Heart left ventricle (tissue), 16 donors: ENCODE measurements at regions not wholly inside any gene's neighbourhood (a gene's known extent, or its start where the extent isn't known, plus 50 kb on each side); places are given as distances from the start of the nearest gene placed in this dataset.

Experiments used
- ATAC-seq, 4 donors: fragments of 200-7000 bp; cut with Tn5 transposase; one replicate each; pipeline ENCODE4 v1.9.1; 2020 to 2022; ENCODE audit warnings: moderate library complexity in 4 of 4, mild to moderate bottlenecking in 3 of 4, moderate number of reproducible peaks in 1 of 4
- DNase-seq, 5 donors: peaks; one replicate each; pipeline ENCODE4 v3.0.0-alpha.2; 2020
- H3K27ac ChIP-seq, 12 donors: fragments of 200-600 bp; sonication (generic) in 4 of 12; one replicate each; pipeline versions ENCODE4 v1.5.0 to v1.8.0; 2016 to 2022; ENCODE audit warnings: mild to moderate bottlenecking in 2 of 12
- H3K27me3 ChIP-seq, 9 donors: fragments of 200-600 bp; sonication (generic) in 2 of 9; one replicate each; pipeline versions ENCODE4 v1.5.1 to v1.8.0; 2016 to 2022; ENCODE audit warnings: mild to moderate bottlenecking in 3 of 9
- H3K36me3 ChIP-seq, 9 donors: fragments of 200-600 bp; sonication (generic) in 2 of 9; one replicate each; pipeline versions ENCODE4 v1.5.0 to v1.8.0; 2018 to 2022; ENCODE audit warnings: mild to moderate bottlenecking in 2 of 9
- H3K4me1 ChIP-seq, 12 donors: fragments of 200-600 bp; sonication (generic) in 4 of 12; one replicate each; pipeline versions ENCODE4 v1.5.0 to v1.8.0; 2016 to 2022; ENCODE audit warnings: mild to moderate bottlenecking in 3 of 12
- H3K4me3 ChIP-seq, 12 donors: fragments of 200-600 bp; sonication (generic) in 4 of 12; one replicate each; pipeline versions ENCODE4 v1.5.0 to v1.8.0; 2017 to 2022; ENCODE audit warnings: mild to moderate bottlenecking in 9 of 12, moderate library complexity in 4 of 12
- H3K9me3 ChIP-seq, 12 donors: fragments of 200-600 bp; sonication (generic) in 4 of 12; one replicate each; pipeline versions ENCODE4 v1.5.0 to v1.8.0; 2016 to 2022; ENCODE audit warnings: mild to moderate bottlenecking in 1 of 12
- POLR2A ChIP-seq, 2 donors: fragments of 450-650 bp; IDR thresholded peaks; one replicate each; pipeline ENCODE4 v1.6.1; 2017; ENCODE audit warnings: antibody characterized with exemption in 2 of 2, mild to moderate bottlenecking in 2 of 2, moderate library complexity in 2 of 2
- whole genome bisulfite sequencing, 4 donors: extraction: QIAGEN DNeasy Blood & Tissue Kit in 2 of 4; methylation state at CpG; one replicate each; pipeline versions ENCODE4 v1.1.5 to v1.1.7; 2013 to 2018; 5-methylcytosine and 5-hydroxymethylcytosine counted together
- intact Hi-C, 10 donors: fragments of 100-400 bp; cut with DNase I; formaldehyde crosslinking; loops; one replicate each; pipeline versions ENCODE4 v1.11.1 to v1.14.2; 2022
- TF ChIP-seq, protein P1 (sequence below), 12 donors: fragments of 200-600 bp; sonication (generic) in 4 of 12; IDR thresholded peaks; one replicate each; pipeline versions ENCODE4 v1.5.0 to v1.8.0; 2018 to 2022; ENCODE audit warnings: antibody characterized with exemption in 12 of 12, mild to moderate bottlenecking in 5 of 12
- donor health status: ischemic (EF 13 %, LVEDD 7.1; RV severe dilation, severe dysfunction).
- donor health status: healthy with polysubstance abuse.
- donor health status: DM: no; HTN: yes; CAD: no.
- donor health status: DM: no; HTN: no; CAD: no.
- donor health status: ischemic (EF 25% LVEDD 6.9; RV normal size, moderate dysfunction).
- donor health status: ischemic (EF 25% LVEDD 5.7; RV mildly dilated, moderate dysfunction).
- donor health status: healthy.
- donor health status: DM: yes; HTN: yes; CAD: no.
- donor health status: ischemic (EF 35%, LVEDD 5.7; RV mildly dilated, moderate dysfunction).
- donor health status: nonischemic (EF 11% LVEDD 7.7; RV severe dilation, severe dysfunction).
- donor health status: DM: yes; HTN: yes; CAD: no.
- donor health status: PGD.
- donor health status: ischemic (EF 29% LVEDD 5.4; RV normal size, mild dysfunction).
- donor health status: nonischemic (EF 23%, LVEDD 6.1; RV moderate dilation, normal function).

DNA sequence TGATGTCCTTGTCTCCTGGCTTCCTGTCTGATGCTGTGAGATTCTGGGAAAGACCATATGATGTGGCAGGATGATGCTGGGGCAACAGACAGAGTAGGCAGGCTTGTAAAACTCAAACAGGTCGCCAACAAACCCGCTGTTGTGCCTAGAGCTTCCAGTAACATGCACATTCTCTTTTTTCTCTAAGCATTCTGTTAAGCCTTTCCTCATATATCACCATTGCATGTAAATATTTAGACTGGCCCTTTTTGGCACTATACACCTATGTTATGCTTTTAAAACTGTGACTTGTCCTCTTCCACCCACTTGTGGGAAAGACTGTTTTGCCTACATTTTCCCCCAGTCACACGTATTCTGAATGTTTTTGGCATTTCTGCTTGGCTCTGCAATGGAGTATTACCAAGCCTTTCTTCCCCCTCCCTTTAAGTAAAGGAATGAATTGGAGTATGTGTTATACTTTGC lies 250.4 kb upstream of the TANK start:
- ATAC-seq: no peak
- Histone ChIP-seq H3K4me1 (peaks cover 0 to 43% (median 17%) of the 10 kb centered on the region in 12 donors), H3K36me3 (no peaks in the 10 kb centered on the region), H3K4me3 (no peak overlapping the region), H3K27ac (peak overlapping the region in 1 of 12 donors; percentile 50), H3K9me3 (no peaks in the 10 kb centered on the region), H3K27me3 (no peaks in the 10 kb centered on the region)
- 83 to 88% (median 88%) methylated on average over 3 of the region's 3 CpGs for WGBS, 4 donors
- intact Hi-C loops: loop anchor here in 4 of 10 donors (10.0 kb wide), 2 partner anchors 415 to 585 kb away; partner anchors contain the start of gene RBMS1 (in 2 of the 4)
- TF ChIP-seq, protein P1, sequence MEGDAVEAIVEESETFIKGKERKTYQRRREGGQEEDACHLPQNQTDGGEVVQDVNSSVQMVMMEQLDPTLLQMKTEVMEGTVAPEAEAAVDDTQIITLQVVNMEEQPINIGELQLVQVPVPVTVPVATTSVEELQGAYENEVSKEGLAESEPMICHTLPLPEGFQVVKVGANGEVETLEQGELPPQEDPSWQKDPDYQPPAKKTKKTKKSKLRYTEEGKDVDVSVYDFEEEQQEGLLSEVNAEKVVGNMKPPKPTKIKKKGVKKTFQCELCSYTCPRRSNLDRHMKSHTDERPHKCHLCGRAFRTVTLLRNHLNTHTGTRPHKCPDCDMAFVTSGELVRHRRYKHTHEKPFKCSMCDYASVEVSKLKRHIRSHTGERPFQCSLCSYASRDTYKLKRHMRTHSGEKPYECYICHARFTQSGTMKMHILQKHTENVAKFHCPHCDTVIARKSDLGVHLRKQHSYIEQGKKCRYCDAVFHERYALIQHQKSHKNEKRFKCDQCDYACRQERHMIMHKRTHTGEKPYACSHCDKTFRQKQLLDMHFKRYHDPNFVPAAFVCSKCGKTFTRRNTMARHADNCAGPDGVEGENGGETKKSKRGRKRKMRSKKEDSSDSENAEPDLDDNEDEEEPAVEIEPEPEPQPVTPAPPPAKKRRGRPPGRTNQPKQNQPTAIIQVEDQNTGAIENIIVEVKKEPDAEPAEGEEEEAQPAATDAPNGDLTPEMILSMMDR (IDR thresholded peaks at IDR 0.05): no peak
- no peak for TF ChIP-seq POLR2A (IDR thresholded peaks at IDR 0.05)
- no peak for DNase-seq

DNA sequence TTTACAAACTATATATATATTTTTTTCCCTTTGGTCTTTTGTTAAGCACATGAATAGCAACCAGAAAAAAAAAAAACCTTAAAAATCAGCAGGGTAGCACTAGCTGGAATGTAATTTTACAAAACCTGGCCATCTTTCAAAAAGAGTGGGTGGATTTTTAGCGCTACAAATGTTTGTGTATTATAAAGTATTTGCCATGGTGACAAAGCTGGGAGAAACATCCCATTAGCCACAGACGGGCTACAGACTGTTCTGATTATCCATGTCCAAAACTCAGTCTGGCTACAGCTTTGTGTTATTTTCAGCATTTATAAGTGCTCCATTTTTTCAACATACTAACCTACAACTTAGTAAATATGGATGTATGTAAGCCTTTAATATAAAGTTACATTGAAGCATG lies 249.5 kb upstream of the TANK start:
- no peaks in the 10 kb centered on the region for H3K27me3 ChIP-seq

GRCh38 chr2:160911258-160911657 lies 249.0 kb upstream of the TANK start:
- Histone ChIP-seq H3K27me3 (no peaks in the 10 kb centered on the region), H3K36me3 (no peaks in the 10 kb centered on the region), H3K4me1 (peaks cover 0 to 35% (median 17%) of the 10 kb centered on the region in 12 donors), H3K4me3 (no peak overlapping the region), H3K27ac (peak overlapping the region in 4 of 12 donors; percentile 16 to 50 (median 24)), H3K9me3 (no peaks in the 10 kb centered on the region)
- no peak for ATAC-seq
- DNase-seq: no peak
- WGBS, 4 donors: 59 to 84% (median 75%) methylated on average over 1 of the region's 1 CpG
- TF ChIP-seq, protein P1 (IDR thresholded peaks at IDR 0.05): no peak
- no peak for TF ChIP-seq POLR2A (IDR thresholded peaks at IDR 0.05)
- intact Hi-C loops: loop anchor here in 4 of 10 donors (10.0 kb wide), 2 partner anchors 416 to 586 kb away; partner anchors contain the start of gene RBMS1 (in 2 of the 4)

More for the DNA sequence above, 249.5 kb upstream of the TANK start:
- intact Hi-C loops: loop anchor here in 4 of 10 donors (10.0 kb wide), 2 partner anchors 416 to 586 kb away; partner anchors contain the start of gene RBMS1 (in 2 of the 4)
- DNase-seq (no peak), ATAC-seq (peak; percentile 61 to 88 (median 83))
- H3K36me3 ChIP-seq: no peaks in the 10 kb centered on the region
- peaks cover 0 to 41% (median 17%) of the 10 kb centered on the region in 12 donors for H3K4me1 ChIP-seq
- 7 to 19% (median 16%) methylated on average over 2 of the region's 2 CpGs for WGBS, 4 donors
- no peaks in the 10 kb centered on the region for H3K9me3 ChIP-seq
- TF ChIP-seq POLR2A (IDR thresholded peaks at IDR 0.05): no peak
- TF ChIP-seq, protein P1 (IDR thresholded peaks at IDR 0.05): no peak
- no peak overlapping the region for H3K4me3 ChIP-seq
- peak overlapping the region in 5 of 12 donors; percentile 16 to 50 (median 23) for H3K27ac ChIP-seq

GRCh38 chr2:160912276-160912675 lies 248.0 kb upstream of the TANK start:
- Histone ChIP-seq H3K27me3 (no peaks in the 10 kb centered on the region), H3K36me3 (no peaks in the 10 kb centered on the region), H3K4me3 (no peak overlapping the region), H3K4me1 (peaks cover 0 to 35% (median 17%) of the 10 kb centered on the region in 12 donors), H3K27ac (no peak overlapping the region), H3K9me3 (no peaks in the 10 kb centered on the region)
- TF ChIP-seq, protein P1 (IDR thresholded peaks at IDR 0.05): no peak
- TF ChIP-seq POLR2A (IDR thresholded peaks at IDR 0.05): no peak
- DNase-seq (no peak), ATAC-seq (no peak)
- intact Hi-C loops: loop anchor here in 4 of 10 donors (10.0 kb wide), 2 partner anchors 417 to 587 kb away; partner anchors contain the start of gene RBMS1 (in 2 of the 4)
- WGBS, 4 donors: 61 to 84% (median 74%) methylated on average over 2 of the region's 2 CpGs
